ENCODE measurements at regions not wholly inside any gene's neighbourhood (a gene's known extent, or its start where the extent isn't known, plus 50 kb on each side); places are given as distances from the start of the nearest gene placed in this dataset.

DNA sequence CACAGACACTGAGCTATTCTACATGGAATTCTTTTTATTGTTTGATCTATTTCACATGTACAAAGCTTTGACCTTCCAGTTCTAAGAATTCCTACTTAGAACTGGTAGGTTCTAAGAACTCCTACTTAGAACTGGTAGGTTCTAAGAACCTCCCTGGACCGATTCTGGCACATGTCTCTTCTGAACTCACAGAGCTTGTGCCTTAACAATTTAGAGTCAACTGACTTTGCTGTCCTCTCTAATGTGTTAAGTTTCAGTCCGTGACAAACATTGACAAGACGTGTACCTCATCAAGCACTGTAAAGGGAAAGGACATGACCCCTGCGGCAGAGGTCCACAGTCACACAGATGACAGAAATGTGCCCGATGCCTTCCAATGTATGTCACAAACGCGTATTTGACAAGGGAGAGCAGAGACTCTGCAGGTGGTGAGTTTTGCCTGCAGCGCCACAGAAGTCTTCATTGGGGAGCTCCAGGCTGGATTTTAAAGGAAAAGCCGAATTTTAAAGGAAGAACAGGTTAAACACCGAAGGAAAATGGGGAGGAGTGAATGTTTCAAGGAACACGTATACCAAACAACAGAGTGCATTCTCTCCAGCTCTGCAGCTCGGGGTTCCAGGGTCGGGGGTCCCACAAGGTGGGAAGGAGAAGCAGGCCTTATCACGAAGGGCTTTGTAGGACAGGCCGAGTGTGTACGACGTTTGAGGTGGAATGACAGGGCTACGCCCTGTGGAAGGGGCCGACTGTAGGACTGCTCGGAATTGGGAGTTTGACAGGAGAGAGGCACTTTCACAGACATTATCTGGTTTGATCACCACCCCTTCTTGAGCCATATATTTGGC is 161.1 kb upstream of the KLF14 start:
- TF ChIP-seq, protein P1, sequence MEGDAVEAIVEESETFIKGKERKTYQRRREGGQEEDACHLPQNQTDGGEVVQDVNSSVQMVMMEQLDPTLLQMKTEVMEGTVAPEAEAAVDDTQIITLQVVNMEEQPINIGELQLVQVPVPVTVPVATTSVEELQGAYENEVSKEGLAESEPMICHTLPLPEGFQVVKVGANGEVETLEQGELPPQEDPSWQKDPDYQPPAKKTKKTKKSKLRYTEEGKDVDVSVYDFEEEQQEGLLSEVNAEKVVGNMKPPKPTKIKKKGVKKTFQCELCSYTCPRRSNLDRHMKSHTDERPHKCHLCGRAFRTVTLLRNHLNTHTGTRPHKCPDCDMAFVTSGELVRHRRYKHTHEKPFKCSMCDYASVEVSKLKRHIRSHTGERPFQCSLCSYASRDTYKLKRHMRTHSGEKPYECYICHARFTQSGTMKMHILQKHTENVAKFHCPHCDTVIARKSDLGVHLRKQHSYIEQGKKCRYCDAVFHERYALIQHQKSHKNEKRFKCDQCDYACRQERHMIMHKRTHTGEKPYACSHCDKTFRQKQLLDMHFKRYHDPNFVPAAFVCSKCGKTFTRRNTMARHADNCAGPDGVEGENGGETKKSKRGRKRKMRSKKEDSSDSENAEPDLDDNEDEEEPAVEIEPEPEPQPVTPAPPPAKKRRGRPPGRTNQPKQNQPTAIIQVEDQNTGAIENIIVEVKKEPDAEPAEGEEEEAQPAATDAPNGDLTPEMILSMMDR (IDR thresholded peaks at IDR 0.05) = no peak
- TF ChIP-seq NR2C2 (CRISPR knock-in tag; IDR thresholded peaks at IDR 0.05) (no peak), E2F5 (CRISPR knock-in tag; IDR thresholded peaks at IDR 0.05) (no peak)
- TF ChIP-seq, protein P2, sequence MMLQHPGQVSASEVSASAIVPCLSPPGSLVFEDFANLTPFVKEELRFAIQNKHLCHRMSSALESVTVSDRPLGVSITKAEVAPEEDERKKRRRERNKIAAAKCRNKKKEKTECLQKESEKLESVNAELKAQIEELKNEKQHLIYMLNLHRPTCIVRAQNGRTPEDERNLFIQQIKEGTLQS (CRISPR knock-in tag; conservative IDR thresholded peaks at IDR 0.05) = no peak

Measured in WTC11 (cell line).